Calu3 (cell line): ENCODE measurements at regions not wholly inside any gene's neighbourhood (a gene's known extent, or its start where the extent isn't known, plus 50 kb on each side); places are given as distances from the start of the nearest gene placed in this dataset.
"Not testable (repeated sequence)": the region's sequence is repeated elsewhere in the genome, so short reads cannot be mapped to it uniquely, and the experiment has no call there.

Experiments
- BruUV-seq: library from RNA; stranded (reverse); fragments of 400-500 nt; replicated peaks from 2 replicates; lab custom pipeline; 2021; lab: Mats Ljungman, UMichigan
- CTCF ChIA-PET: fragments of 300-600 bp; sonication (Branson Sonifier 250); formaldehyde crosslinking; loops from one replicate; lab custom pipeline; 2022; ENCODE audit warnings: antibody characterized with exemption; lab: Charles Lee
- DNase-seq: peaks from one replicate; pipeline ENCODE4 v3.0.0; 2022
- H3K27ac Mint-ChIP-seq: one replicate; pipeline ENCODE4 v1.8.0; 2022; ENCODE audit warnings: mixed read lengths; ENCODE audit not compliant: unreplicated experiment
- H3K27me3 Mint-ChIP-seq: one replicate; pipeline ENCODE4 v1.8.0; 2022; ENCODE audit warnings: mixed read lengths; ENCODE audit not compliant: unreplicated experiment
- H3K36me3 Mint-ChIP-seq: one replicate; pipeline ENCODE4 v1.8.0; 2022; ENCODE audit warnings: mild to moderate bottlenecking, moderate library complexity, mixed read lengths; ENCODE audit not compliant: insufficient read depth, unreplicated experiment
- H3K4me1 Mint-ChIP-seq: one replicate; pipeline ENCODE4 v1.8.0; 2022; ENCODE audit warnings: mild to moderate bottlenecking, low read depth, mixed read lengths; ENCODE audit not compliant: unreplicated experiment
- H3K4me3 Mint-ChIP-seq: one replicate; pipeline ENCODE4 v1.8.0; 2022; ENCODE audit warnings: mild to moderate bottlenecking, low read depth, moderate library complexity, mixed read lengths; ENCODE audit not compliant: unreplicated experiment
- H3K9me3 Mint-ChIP-seq: one replicate; pipeline ENCODE4 v1.8.0; 2022; ENCODE audit warnings: low read depth, mixed read lengths; ENCODE audit not compliant: unreplicated experiment
- intact Hi-C: fragments of 100-400 bp; cut with micrococcal nuclease; formaldehyde crosslinking; loops from one replicate; pipeline ENCODE4 v1.10.0; 2022; ENCODE audit not compliant: unreplicated experiment
- TF ChIP-seq, protein P1 (sequence below): fragments of 200-600 bp; IDR thresholded peaks from one replicate; pipeline ENCODE4 v1.8.0; 2022; ENCODE audit warnings: antibody characterized with exemption; ENCODE audit not compliant: unreplicated experiment

DNA sequence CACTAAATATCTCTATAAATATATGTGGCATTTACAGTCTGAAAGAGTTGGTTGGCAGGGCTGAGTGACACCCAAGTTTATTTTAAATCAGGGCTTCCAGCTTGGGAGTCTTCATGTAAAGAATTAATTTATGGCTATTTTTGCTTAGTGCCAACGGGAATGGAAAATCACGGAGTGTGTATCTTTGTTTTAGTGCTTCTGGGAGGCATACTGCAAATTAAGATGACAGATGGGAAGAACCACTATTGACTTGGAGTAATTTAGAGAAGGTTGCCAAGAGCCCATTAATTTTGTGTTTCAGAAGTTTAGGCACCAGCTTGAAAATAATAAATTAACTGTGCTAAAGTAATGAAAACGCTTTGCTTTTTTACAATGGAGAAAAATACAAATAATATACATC lies 135.2 kb downstream of the GPR37 start:
- H3K4me1 Mint-ChIP-seq: no peaks in the 10 kb centered on the region
- intact Hi-C loops: no loop called here
- TF ChIP-seq, protein P1, sequence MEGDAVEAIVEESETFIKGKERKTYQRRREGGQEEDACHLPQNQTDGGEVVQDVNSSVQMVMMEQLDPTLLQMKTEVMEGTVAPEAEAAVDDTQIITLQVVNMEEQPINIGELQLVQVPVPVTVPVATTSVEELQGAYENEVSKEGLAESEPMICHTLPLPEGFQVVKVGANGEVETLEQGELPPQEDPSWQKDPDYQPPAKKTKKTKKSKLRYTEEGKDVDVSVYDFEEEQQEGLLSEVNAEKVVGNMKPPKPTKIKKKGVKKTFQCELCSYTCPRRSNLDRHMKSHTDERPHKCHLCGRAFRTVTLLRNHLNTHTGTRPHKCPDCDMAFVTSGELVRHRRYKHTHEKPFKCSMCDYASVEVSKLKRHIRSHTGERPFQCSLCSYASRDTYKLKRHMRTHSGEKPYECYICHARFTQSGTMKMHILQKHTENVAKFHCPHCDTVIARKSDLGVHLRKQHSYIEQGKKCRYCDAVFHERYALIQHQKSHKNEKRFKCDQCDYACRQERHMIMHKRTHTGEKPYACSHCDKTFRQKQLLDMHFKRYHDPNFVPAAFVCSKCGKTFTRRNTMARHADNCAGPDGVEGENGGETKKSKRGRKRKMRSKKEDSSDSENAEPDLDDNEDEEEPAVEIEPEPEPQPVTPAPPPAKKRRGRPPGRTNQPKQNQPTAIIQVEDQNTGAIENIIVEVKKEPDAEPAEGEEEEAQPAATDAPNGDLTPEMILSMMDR: no peak
- CTCF ChIA-PET: no interaction called here
- peaks cover 6% of the 10 kb centered on the region for H3K9me3 Mint-ChIP-seq
- no TSS peak for BruUV-seq
- no peaks in the 10 kb centered on the region for H3K36me3 Mint-ChIP-seq
- no peak overlapping the region for H3K27ac Mint-ChIP-seq
- no peak overlapping the region for H3K4me3 Mint-ChIP-seq
- no peaks in the 10 kb centered on the region for H3K27me3 Mint-ChIP-seq
- no peak for DNase-seq

DNA sequence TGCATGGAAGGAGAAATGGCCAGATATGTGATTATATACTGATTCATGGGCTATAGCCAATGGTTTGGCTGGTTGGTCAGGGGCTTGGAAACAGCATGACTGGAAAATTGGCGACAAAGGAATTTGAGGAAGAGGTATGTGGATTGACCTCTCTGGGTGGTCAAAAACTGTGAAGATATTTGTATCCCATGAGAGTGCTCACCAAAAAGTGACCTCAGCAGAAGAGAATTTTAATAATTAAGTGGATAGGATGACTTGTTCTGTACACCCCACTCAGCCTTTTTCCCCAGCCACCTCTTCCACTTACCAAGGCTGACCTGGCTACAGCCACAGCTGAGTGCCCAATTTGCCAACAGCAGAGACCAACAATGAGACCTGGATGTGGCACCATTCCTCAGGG lies 146.7 kb downstream of the GPR37 start:
- Mint-ChIP-seq H3K27me3 (no peaks in the 10 kb centered on the region), H3K36me3 (no peaks in the 10 kb centered on the region), H3K4me1 (no peaks in the 10 kb centered on the region), H3K9me3 (peaks cover 7% of the 10 kb centered on the region), H3K4me3 (no peak overlapping the region), H3K27ac (no peak overlapping the region)
- BruUV-seq: no TSS peak
- TF ChIP-seq, protein P1: no peak
- no peak for DNase-seq
- intact Hi-C loops: no loop called here
- CTCF ChIA-PET: no interaction called here

DNA sequence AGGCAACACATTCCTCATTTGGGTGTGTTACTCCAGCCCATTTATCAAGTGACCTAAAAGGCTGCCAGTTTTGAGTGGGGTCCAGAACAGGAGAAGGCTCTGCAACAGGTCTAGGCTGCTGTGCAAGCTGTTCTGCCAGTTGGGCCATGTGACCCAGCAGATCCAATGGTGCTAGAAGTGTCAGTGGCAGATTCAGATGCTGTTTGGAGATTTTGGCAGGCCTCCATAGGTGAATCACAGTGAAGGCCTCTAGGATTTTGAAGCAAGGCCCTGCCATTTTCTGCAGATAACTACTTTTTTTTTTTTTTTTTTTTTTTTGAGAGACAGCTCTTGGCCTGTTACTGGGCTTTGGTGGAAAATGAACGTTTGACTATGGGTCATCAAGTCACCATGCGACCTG lies 147.5 kb downstream of the GPR37 start:
- H3K27me3 Mint-ChIP-seq, intact Hi-C loops, H3K4me1 Mint-ChIP-seq, H3K9me3 Mint-ChIP-seq, DNase-seq, H3K4me3 Mint-ChIP-seq, H3K36me3 Mint-ChIP-seq, H3K27ac Mint-ChIP-seq, BruUV-seq, CTCF ChIA-PET: not testable (repeated sequence)

DNA sequence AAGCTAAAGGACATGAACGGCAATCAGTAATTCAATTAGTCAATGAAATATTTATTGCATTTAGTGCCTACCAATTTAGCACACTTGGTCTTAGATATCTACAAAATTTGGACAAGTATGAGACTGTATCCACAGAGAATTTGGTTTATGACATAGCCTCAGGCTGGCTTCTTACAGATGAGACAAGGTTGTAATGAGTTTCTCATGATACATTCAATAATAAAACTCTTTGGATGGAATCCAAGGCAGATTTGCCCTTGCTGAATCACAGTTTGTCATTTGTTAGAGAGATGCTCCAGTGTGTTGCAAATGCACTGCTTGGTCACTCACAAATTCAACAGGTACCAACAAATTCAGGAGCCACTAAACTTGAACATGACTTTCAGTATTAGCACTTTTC lies 162.5 kb downstream of the GPR37 start:
- Mint-ChIP-seq H3K9me3 (no peaks in the 10 kb centered on the region), H3K36me3 (no peaks in the 10 kb centered on the region), H3K4me1 (no peaks in the 10 kb centered on the region), H3K27ac (no peak overlapping the region), H3K4me3 (no peak overlapping the region), H3K27me3 (no peaks in the 10 kb centered on the region)
- intact Hi-C loops: no loop called here
- no peak for DNase-seq
- no TSS peak for BruUV-seq
- CTCF ChIA-PET: no interaction called here
- TF ChIP-seq, protein P1: no peak

DNA sequence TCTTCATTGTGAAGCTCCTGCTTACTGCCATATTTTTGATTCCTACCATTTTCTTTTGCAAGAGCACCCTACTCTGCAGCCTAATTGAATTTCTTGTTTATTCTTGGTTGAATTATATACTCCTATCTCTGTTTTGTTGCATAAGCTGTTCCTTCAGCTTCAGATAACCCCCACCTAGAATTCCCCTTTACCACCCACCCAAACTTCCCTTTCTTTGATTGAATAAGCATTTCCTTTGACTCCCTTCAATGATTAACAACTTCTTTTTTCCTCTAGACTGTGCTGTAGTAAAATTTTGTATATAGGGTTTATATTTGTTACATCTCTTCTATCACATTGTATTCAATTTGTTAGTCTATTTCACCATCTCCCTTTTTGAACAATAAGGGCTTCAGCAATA lies 168.1 kb downstream of the GPR37 start:
- BruUV-seq: no TSS peak
- CTCF ChIA-PET: no interaction called here
- TF ChIP-seq, protein P1: no peak
- H3K9me3 Mint-ChIP-seq: no peaks in the 10 kb centered on the region
- no peaks in the 10 kb centered on the region for H3K27me3 Mint-ChIP-seq
- no peak overlapping the region for H3K4me3 Mint-ChIP-seq
- no peak overlapping the region for H3K27ac Mint-ChIP-seq
- intact Hi-C loops: no loop called here
- no peaks in the 10 kb centered on the region for H3K36me3 Mint-ChIP-seq
- DNase-seq: no peak
- H3K4me1 Mint-ChIP-seq: no peaks in the 10 kb centered on the region
